HCT116 (cell line): ENCODE measurements at regions not wholly inside any gene's neighbourhood (a gene's known extent, or its start where the extent isn't known, plus 50 kb on each side); places are given as distances from the start of the nearest gene placed in this dataset.
A peak's percentile ranks its signal among the peaks of the same experiment; 100 is the strongest.
"Not testable (repeated sequence)": the region's sequence is repeated elsewhere in the genome, so short reads cannot be mapped to it uniquely, and the experiment has no call there.

ENCODE experiments used
- ATAC-seq: fragments of 200-7000 bp; cut with Tn5 transposase; 2 replicates; pipeline ENCODE4 v1.9.1; 2020; ENCODE audit warnings: mild to moderate bottlenecking, moderate library complexity
- BruUV-seq: library from RNA; stranded (reverse); fragments of 400-500 nt; replicated peaks from 2 replicates; lab custom pipeline; 2021; lab: Mats Ljungman, UMichigan
- CTCF ChIA-PET: fragments of 300-600 bp; sonication (Branson Sonifier 250); formaldehyde crosslinking; loops from one replicate; lab custom pipeline; 2021; ENCODE audit warnings: antibody characterized with exemption; lab: Charles Lee
- POLR2A ChIA-PET: fragments of 300-600, 350-600 bp; sonication (Branson Sonifier 250); formaldehyde crosslinking; loops from one replicate; lab custom pipeline; 2021; ENCODE audit warnings: antibody characterized with exemption; lab: Charles Lee
- RAD21 ChIA-PET, 2 experiments: fragments of 300-600 bp; sonication (Branson Sonifier 250); formaldehyde crosslinking; loops; one replicate each; lab custom pipeline; 2023; ENCODE audit warnings: low total read pairs in 2 of 2; ENCODE audit not compliant: uncharacterized antibody in 2 of 2, unreplicated experiment in 2 of 2, low non-redundant PET in 1 of 2; lab: Charles Lee
- DNase-seq: peaks from one replicate; pipeline ENCODE4 v3.0.0-alpha.2; 2010; ENCODE audit warnings: low read depth, low spot score
- H2AFZ ChIP-seq: fragments of 200-600 bp; shearing (Covaris generic), sonication (generic); 2 replicates; pipeline ENCODE4 v1.6.1; 2017; ENCODE audit warnings: low read depth, mixed run types, mixed read lengths, antibody characterized with exemption, low read length; ENCODE audit not compliant: poor library complexity, severe bottlenecking
- H3K27ac ChIP-seq: 2 replicates; pipeline ENCODE4 v1.5.1; 2012; ENCODE audit warnings: low read depth, low read length
- H3K27me3 ChIP-seq: fragments of 200-600 bp; sonication (generic); 2 replicates; pipeline ENCODE4 v1.6.1; 2016; ENCODE audit warnings: mixed run types, low read length, mixed read lengths; ENCODE audit not compliant: insufficient read depth
- H3K36me3 ChIP-seq, 2 experiments: fragments of 200-500 bp in 1 of 2; fragments of 200-600 bp in 1 of 2; sonication (Bioruptor generic) in 1 of 2; sonication (generic) in 1 of 2; 2 replicates each; pipeline versions ENCODE4 v1.5.1 to v1.6.1; 2014 to 2016; ENCODE audit warnings: low read length in 2 of 2, inconsistent platforms in 1 of 2, mixed read lengths in 1 of 2, mixed run types in 1 of 2; ENCODE audit not compliant: insufficient read depth in 2 of 2, control insufficient read depth in 1 of 2
- H3K4me1 ChIP-seq, 2 experiments: fragments of 200-600 bp in 1 of 2; sonication (generic) in 1 of 2; 2 replicates each; pipeline versions ENCODE4 v1.5.1 to v1.6.1; 2012 to 2017; ENCODE audit warnings: low read length in 2 of 2, inconsistent platforms in 1 of 2, mild to moderate bottlenecking in 1 of 2, mixed read lengths in 1 of 2, mixed run types in 1 of 2, moderate library complexity in 1 of 2; ENCODE audit not compliant: insufficient read depth in 2 of 2, control insufficient read depth in 1 of 2
- H3K4me2 ChIP-seq: fragments of 200-600 bp; sonication (generic); 2 replicates; pipeline ENCODE4 v1.6.1; 2017; ENCODE audit warnings: mixed run types, low read length, mixed read lengths
- H3K4me3 ChIP-seq, 2 experiments: fragments of 200-600 bp in 1 of 2; sonication (generic) in 1 of 2; replicated peaks in 1 of 2; 2 replicates each; pipeline ENCODE4 v1.5.1; 2011 to 2016; ENCODE audit warnings: low read length in 2 of 2, control low read depth in 1 of 2, low read depth in 1 of 2, mild to moderate bottlenecking in 1 of 2, mixed read lengths in 1 of 2, mixed run types in 1 of 2
- H3K79me2 ChIP-seq: fragments of 200-600 bp; sonication (generic); 2 replicates; pipeline ENCODE4 v1.6.1; 2017; ENCODE audit warnings: mild to moderate bottlenecking, mixed run types, low read length, moderate library complexity, mixed read lengths; ENCODE audit not compliant: insufficient read depth
- H3K9ac ChIP-seq: fragments of 200-600 bp; sonication (generic); 2 replicates; pipeline ENCODE4 v1.6.1; 2016; ENCODE audit warnings: low read length, mixed read lengths
- H3K9me2 ChIP-seq: fragments of 200-600 bp; sonication (generic), shearing (Covaris generic); 2 replicates; pipeline ENCODE4 v1.6.1; 2017; ENCODE audit warnings: mixed run types, mild to moderate bottlenecking, moderate library complexity; ENCODE audit not compliant: insufficient read depth
- H3K9me3 ChIP-seq, 2 experiments: fragments of 200-500 bp in 1 of 2; fragments of 200-600 bp in 1 of 2; sonication (Bioruptor generic) in 1 of 2; sonication (generic) in 1 of 2; 2 replicates each; pipeline ENCODE4 v1.6.1; 2014 to 2017; ENCODE audit warnings: low read length in 2 of 2, mixed read lengths in 2 of 2, inconsistent platforms in 1 of 2, low read depth in 1 of 2, mild to moderate bottlenecking in 1 of 2, mixed run types in 1 of 2, moderate library complexity in 1 of 2; ENCODE audit not compliant: control insufficient read depth in 1 of 2, insufficient read depth in 1 of 2
- H4K20me1 ChIP-seq: fragments of 200-600 bp; sonication (generic), shearing (Covaris generic); 2 replicates; pipeline ENCODE4 v1.6.1; 2017; ENCODE audit warnings: mixed run types, mild to moderate bottlenecking, moderate library complexity; ENCODE audit not compliant: insufficient read depth
- CTCF ChIP-seq, 3 experiments: fragments of 200-600 bp in 1 of 3; sonication (generic) in 1 of 3; IDR thresholded peaks in 2 of 3; conservative IDR thresholded peaks in 1 of 3; 2 replicates each; pipeline ENCODE4 v1.5.1; 2012 to 2017; ENCODE audit warnings: low read depth in 2 of 3, low read length in 2 of 3, antibody characterized with exemption in 1 of 3, borderline replicate concordance in 1 of 3, control low read depth in 1 of 3, mild to moderate bottlenecking in 1 of 3, mixed read lengths in 1 of 3, mixed run types in 1 of 3, moderate library complexity in 1 of 3; ENCODE audit not compliant: insufficient read depth in 1 of 3
- FOSL1 ChIP-seq: IDR thresholded peaks from 2 replicates; pipeline ENCODE4 v1.6.1; 2012; ENCODE audit warnings: low read depth
- JUND ChIP-seq: IDR thresholded peaks from 2 replicates; pipeline ENCODE4 v1.6.1; 2012
- REST ChIP-seq: IDR thresholded peaks from 2 replicates; pipeline ENCODE4 v1.6.1; 2012; ENCODE audit warnings: low read depth
- SIN3A ChIP-seq: IDR thresholded peaks from 2 replicates; pipeline ENCODE4 v1.6.1; 2012; ENCODE audit warnings: low read depth
- intact Hi-C: fragments of 100-400 bp; cut with micrococcal nuclease; formaldehyde crosslinking; loops from 2 replicates; pipeline ENCODE4 v1.10.0; 2022

GRCh38 chr5:10885026-10885425 lies 124.0 kb upstream of the DAP start:
- H3K79me2 ChIP-seq: no peaks in the 10 kb centered on the region
- ChIA-PET POLR2A (no interaction called here), CTCF (interaction anchor here (1.2 kb wide), 1 partner anchor 103 kb away, joined by 3 read pairs; no protein-coding TSS in a partner anchor), RAD21 (no interaction called here)
- no peaks in the 10 kb centered on the region for H4K20me1 ChIP-seq
- DNase-seq: no peak
- no peaks in the 10 kb centered on the region for H3K9me3 ChIP-seq
- H3K9me2 ChIP-seq: no peaks in the 10 kb centered on the region
- peak overlapping the region; percentile 1; the same call in 1 of the 2 replicates for H3K4me2 ChIP-seq
- no peak overlapping the region for H3K9ac ChIP-seq
- no peak overlapping the region for H2AFZ ChIP-seq
- no peak overlapping the region for H3K27ac ChIP-seq
- no peak overlapping the region for H3K4me3 ChIP-seq
- BruUV-seq: no TSS peak
- peaks cover 22% of the 10 kb centered on the region for H3K27me3 ChIP-seq
- peak; percentile 29; the same call in 1 of the 2 replicates for TF ChIP-seq JUND
- TF ChIP-seq FOSL1: peak; percentile 20; the same call in 1 of the 2 replicates
- TF ChIP-seq SIN3A: no peak
- intact Hi-C loops: no loop called here
- no peak for ATAC-seq
- H3K36me3 ChIP-seq: no peaks in the 10 kb centered on the region
- peaks cover 0 to 7% of the 10 kb centered on the region in 2 experiments; a peak in 1 of 4 replicates for H3K4me1 ChIP-seq

- H3K79me2 ChIP-seq, H3K27ac ChIP-seq, H3K9me2 ChIP-seq, RAD21 ChIA-PET, H3K36me3 ChIP-seq, H4K20me1 ChIP-seq, ATAC-seq, H3K4me1 ChIP-seq, H3K9ac ChIP-seq, H3K4me3 ChIP-seq, DNase-seq, H3K4me2 ChIP-seq, H2AFZ ChIP-seq, BruUV-seq, CTCF ChIA-PET, intact Hi-C loops, H3K9me3 ChIP-seq: not testable (repeated sequence)
- POLR2A ChIA-PET: interaction anchor here (0.7 kb wide), 1 partner anchor 733 kb away, joined by 3 read pairs; no protein-coding TSS in a partner anchor
- H3K27me3 ChIP-seq: peaks cover 29% of the 10 kb centered on the region
Observed at GRCh38 chr5:10883945-10884344, 122.9 kb upstream of the DAP start.

GRCh38 chr5:10880934-10881333 lies 119.9 kb upstream of the DAP start:
- Histone ChIP-seq H3K4me1 (peaks cover 0 to 8% of the 10 kb centered on the region in 2 experiments; a peak in 1 of 4 replicates), H3K27me3 (peaks cover 41% of the 10 kb centered on the region), H3K27ac (no peak overlapping the region), H3K4me2 (no peak overlapping the region), H3K4me3 (no peak overlapping the region), H4K20me1 (no peaks in the 10 kb centered on the region), H3K9ac (no peak overlapping the region), H3K9me2 (no peaks in the 10 kb centered on the region), H3K79me2 (no peaks in the 10 kb centered on the region), H3K9me3 (no peaks in the 10 kb centered on the region), H3K36me3 (no peaks in the 10 kb centered on the region), H2AFZ (no peak overlapping the region)
- CTCF ChIA-PET: no interaction called here
- ATAC-seq: no peak
- RAD21 ChIA-PET: no interaction called here
- no peak for DNase-seq
- intact Hi-C loops: no loop called here
- TF ChIP-seq CTCF (IDR thresholded peaks at IDR 0.05 in 2 of 3, conservative IDR thresholded peaks at IDR 0.05 in 1 of 3; ENCODE audit: borderline replicate concordance in 1 of 3, insufficient read depth in 1 of 3, low read depth in 2 of 3, low read length in 2 of 3) (no peak), REST (no peak)
- TF ChIP-seq, all 23 proteins: peak for 0
- no TSS peak for BruUV-seq
- POLR2A ChIA-PET: no interaction called here
